BE2C (cell line): ENCODE measurements at regions not wholly inside any gene's neighbourhood (a gene's known extent, or its start where the extent isn't known, plus 50 kb on each side); places are given as distances from the start of the nearest gene placed in this dataset.

Source experiments
- DNase-seq: peaks from one replicate; pipeline ENCODE4 v3.0.0-alpha.2; 2020
- H3K27me3 ChIP-seq: fragments of 250-450 bp; sonication (Bioruptor Pico); 2 replicates; pipeline ENCODE4 v1.5.1; 2020; ENCODE audit warnings: mild to moderate bottlenecking
- H3K36me3 ChIP-seq: fragments of 250-450 bp; sonication (Bioruptor Pico); 2 replicates; pipeline ENCODE4 v1.5.1; 2020; ENCODE audit warnings: mild to moderate bottlenecking
- H3K4me1 ChIP-seq: fragments of 250-450 bp; sonication (Bioruptor Pico); 2 replicates; pipeline ENCODE4 v1.5.1; 2020
- H3K4me3 ChIP-seq: 2 replicates; pipeline ENCODE4 v1.5.1; 2011; ENCODE audit warnings: low read depth, low read length
- H3K9me3 ChIP-seq: fragments of 250-450 bp; sonication (Bioruptor Pico); 2 replicates; pipeline ENCODE4 v1.5.1; 2020
- TF ChIP-seq, protein P1 (sequence below): IDR thresholded peaks from 2 replicates; pipeline ENCODE4 v1.5.1; 2012; ENCODE audit warnings: mild to moderate bottlenecking, low read depth, low read length

DNA sequence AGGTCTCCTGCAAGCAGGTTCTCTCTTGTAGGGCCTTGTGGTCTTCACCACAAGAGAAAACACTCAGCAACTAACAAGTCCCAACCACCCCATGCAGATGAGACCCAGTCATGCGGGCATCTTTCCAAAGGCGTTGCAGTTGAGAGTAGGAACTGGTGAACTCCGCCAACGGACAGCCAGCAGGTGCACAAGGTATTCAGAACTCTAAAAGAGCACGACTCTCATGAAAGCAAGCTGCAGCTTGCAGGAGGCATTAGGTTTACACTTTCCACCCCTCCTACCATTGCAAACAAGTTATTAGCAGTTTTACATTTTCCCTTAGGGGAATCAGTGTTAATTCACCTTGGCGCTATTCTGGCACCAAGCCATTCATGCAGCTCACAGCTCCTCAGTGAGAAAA is 173.4 kb upstream of the KIT start:
- TF ChIP-seq, protein P1, sequence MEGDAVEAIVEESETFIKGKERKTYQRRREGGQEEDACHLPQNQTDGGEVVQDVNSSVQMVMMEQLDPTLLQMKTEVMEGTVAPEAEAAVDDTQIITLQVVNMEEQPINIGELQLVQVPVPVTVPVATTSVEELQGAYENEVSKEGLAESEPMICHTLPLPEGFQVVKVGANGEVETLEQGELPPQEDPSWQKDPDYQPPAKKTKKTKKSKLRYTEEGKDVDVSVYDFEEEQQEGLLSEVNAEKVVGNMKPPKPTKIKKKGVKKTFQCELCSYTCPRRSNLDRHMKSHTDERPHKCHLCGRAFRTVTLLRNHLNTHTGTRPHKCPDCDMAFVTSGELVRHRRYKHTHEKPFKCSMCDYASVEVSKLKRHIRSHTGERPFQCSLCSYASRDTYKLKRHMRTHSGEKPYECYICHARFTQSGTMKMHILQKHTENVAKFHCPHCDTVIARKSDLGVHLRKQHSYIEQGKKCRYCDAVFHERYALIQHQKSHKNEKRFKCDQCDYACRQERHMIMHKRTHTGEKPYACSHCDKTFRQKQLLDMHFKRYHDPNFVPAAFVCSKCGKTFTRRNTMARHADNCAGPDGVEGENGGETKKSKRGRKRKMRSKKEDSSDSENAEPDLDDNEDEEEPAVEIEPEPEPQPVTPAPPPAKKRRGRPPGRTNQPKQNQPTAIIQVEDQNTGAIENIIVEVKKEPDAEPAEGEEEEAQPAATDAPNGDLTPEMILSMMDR = no peak
- Histone ChIP-seq H3K9me3 (no peaks in the 10 kb centered on the region), H3K4me1 (no peaks in the 10 kb centered on the region), H3K27me3 (no peaks in the 10 kb centered on the region), H3K4me3 (no peak overlapping the region), H3K36me3 (no peaks in the 10 kb centered on the region)
- no peak for DNase-seq

DNA sequence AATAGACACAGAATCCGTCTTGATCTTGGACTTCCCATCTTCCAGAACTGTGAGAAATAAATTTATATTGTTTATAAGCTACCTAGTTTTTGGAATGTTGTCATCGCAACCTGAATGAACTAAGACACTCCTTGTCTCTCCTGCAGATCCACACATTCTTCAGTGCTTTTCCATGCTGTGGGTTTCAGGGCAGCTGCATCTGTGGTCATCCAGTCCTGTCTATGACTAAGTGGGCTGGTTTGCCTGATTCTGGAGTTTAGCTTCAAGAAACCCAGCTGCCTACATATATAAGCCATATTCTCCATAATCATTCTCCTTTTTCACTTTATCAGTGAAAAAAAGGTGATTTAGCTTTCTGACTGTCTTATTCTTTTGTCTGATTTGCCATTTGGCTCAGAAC is 170.3 kb upstream of the KIT start:
- no peaks in the 10 kb centered on the region for H3K36me3 ChIP-seq
- no peak for DNase-seq
- no peaks in the 10 kb centered on the region for H3K4me1 ChIP-seq
- no peaks in the 10 kb centered on the region for H3K9me3 ChIP-seq
- H3K4me3 ChIP-seq = no peak overlapping the region
- H3K27me3 ChIP-seq = no peaks in the 10 kb centered on the region
- TF ChIP-seq, protein P1 = no peak

DNA sequence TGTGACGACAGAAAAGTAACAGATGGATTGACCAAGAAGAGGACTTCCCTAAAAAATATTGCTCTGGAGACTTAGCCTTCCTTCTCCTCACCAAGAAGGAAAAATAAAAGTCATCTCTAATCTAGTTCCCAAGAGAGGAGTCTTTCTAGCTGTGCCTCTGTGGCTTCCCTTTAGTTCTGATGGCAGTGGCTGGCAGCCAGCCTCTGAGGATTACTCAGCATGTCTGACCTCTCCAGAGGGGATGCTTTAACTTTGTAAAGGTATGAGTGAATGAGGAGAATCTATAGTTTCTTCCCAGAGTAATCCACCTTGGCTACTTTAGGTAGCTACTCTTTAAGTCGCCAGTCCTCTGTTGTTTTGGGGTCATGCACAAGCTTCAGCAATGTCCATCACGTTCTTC is 163.9 kb upstream of the KIT start:
- no peak for DNase-seq
- TF ChIP-seq, protein P1 = no peak
- no peaks in the 10 kb centered on the region for H3K9me3 ChIP-seq

DNA sequence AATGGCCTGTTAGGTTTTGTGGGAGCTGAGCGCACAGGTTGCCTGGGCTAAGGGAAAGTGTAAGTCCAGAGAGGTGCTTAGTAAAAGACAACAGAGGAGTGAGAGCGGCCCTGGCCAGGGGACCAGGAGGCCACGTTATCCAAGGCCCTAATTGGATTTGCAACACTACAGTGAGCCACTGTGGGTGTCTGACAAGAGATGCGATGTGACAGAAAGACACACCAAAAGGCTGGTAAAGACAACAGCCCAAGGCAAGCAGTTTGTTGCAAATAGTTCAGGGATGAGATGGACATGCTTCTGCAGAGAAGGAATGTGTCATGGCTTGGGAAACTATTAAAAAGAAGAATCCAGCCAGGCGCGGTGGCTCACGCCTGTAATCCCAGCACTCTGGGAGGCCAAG is 162.7 kb upstream of the KIT start:
- Histone ChIP-seq H3K27me3 (no peaks in the 10 kb centered on the region), H3K4me3 (no peak overlapping the region), H3K36me3 (no peaks in the 10 kb centered on the region), H3K4me1 (no peaks in the 10 kb centered on the region), H3K9me3 (no peaks in the 10 kb centered on the region)
- TF ChIP-seq, protein P1 = no peak
- no peak for DNase-seq

More for the DNA sequence above, 163.9 kb upstream of the KIT start:
- H3K27me3 ChIP-seq = no peaks in the 10 kb centered on the region
- no peaks in the 10 kb centered on the region for H3K36me3 ChIP-seq
- no peaks in the 10 kb centered on the region for H3K4me1 ChIP-seq
- no peak overlapping the region for H3K4me3 ChIP-seq

DNA sequence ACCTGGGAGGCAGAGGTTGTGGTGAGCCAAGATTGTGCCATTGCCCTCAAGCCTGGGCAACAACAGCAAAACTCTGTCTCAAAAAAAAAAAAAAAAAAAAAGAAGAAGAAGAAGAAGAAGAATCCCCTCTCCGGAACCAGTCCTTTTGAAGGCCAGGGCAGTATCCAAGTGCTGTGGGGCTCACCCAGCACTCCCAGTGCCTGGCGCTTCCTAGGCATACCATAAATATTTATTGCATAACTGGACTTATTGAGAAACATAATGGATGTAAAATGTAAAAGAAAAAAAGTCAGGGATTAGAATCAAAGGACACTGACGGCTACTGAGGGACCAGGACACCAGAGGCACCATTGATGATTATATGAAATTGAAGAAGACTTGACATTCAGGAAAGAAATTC is 162.1 kb upstream of the KIT start:
- TF ChIP-seq, protein P1 = no peak
- Histone ChIP-seq H3K4me3 (no peak overlapping the region), H3K27me3 (no peaks in the 10 kb centered on the region), H3K36me3 (no peaks in the 10 kb centered on the region), H3K9me3 (no peaks in the 10 kb centered on the region), H3K4me1 (no peaks in the 10 kb centered on the region)
- DNase-seq = no peak

DNA sequence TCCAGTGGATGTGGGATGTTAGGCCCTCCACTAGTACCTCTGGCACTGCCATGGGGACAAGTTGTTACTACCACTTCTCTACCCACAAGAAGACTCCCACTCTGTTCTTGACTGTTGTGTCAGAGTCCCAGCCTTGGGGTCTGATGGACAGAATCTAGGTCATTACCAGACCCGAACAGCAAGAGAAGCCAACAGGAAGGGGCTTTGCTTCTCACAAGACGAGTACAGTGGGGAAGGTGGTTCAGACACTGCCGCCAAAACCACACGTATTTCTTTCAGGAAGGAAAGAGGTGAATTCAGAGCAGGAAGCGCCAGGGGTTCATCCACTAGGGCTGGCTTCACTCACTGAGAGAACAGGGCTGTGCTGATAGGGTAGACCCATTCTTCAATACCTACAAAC is 161.3 kb upstream of the KIT start:
- no peaks in the 10 kb centered on the region for H3K36me3 ChIP-seq
- no peaks in the 10 kb centered on the region for H3K9me3 ChIP-seq
- no peak for DNase-seq
- no peaks in the 10 kb centered on the region for H3K4me1 ChIP-seq
- TF ChIP-seq, protein P1 = no peak
- H3K27me3 ChIP-seq = no peaks in the 10 kb centered on the region
- H3K4me3 ChIP-seq = no peak overlapping the region
